HG03060 (cell line): ENCODE measurements at regions not wholly inside any gene's neighbourhood (a gene's known extent, or its start where the extent isn't known, plus 50 kb on each side); places are given as distances from the start of the nearest gene placed in this dataset.

Experiments
- ATAC-seq: cut with Tn5 transposase; IDR thresholded peaks from one replicate; pipeline ENCODE4 v1.9.1; 2021; ENCODE audit warnings: low read depth, moderate number of reproducible peaks; ENCODE audit not compliant: unreplicated experiment

- no peak for ATAC-seq
Measured at GRCh38 chr11:42023267-42023666, 563.8 kb upstream of the LRRC4C start.

GRCh38 chr11:42025121-42025803 is 565.8 kb upstream of the LRRC4C start:
- no peak for ATAC-seq

- ATAC-seq: no peak
Measured at GRCh38 chr11:42034826-42035225, 575.4 kb upstream of the LRRC4C start.

GRCh38 chr11:42036201-42036600 is 576.7 kb upstream of the LRRC4C start:
- ATAC-seq: no peak

- ATAC-seq: no peak
Measured at GRCh38 chr11:42043312-42043711, 583.9 kb upstream of the LRRC4C start.

- ATAC-seq: no peak
Measured at GRCh38 chr11:42047637-42048555, 588.4 kb upstream of the LRRC4C start.

- ATAC-seq: no peak
Measured at GRCh38 chr11:42049186-42049585, 589.7 kb upstream of the LRRC4C start.

- ATAC-seq: no peak
Measured at GRCh38 chr11:42049650-42050049, 590.2 kb upstream of the LRRC4C start.

GRCh38 chr11:42054351-42054900 is 595.0 kb upstream of the LRRC4C start:
- no peak for ATAC-seq

- ATAC-seq: no peak
Measured at GRCh38 chr11:42055606-42056005, 596.2 kb upstream of the LRRC4C start.

GRCh38 chr11:42058794-42059193 is 599.3 kb upstream of the LRRC4C start:
- no peak for ATAC-seq

- ATAC-seq: no peak
Measured at GRCh38 chr11:42065199-42065598, 605.7 kb upstream of the LRRC4C start.

GRCh38 chr11:42066113-42066512 is 606.7 kb upstream of the LRRC4C start:
- no peak for ATAC-seq

GRCh38 chr11:42074306-42074705 is 614.9 kb upstream of the LRRC4C start:
- ATAC-seq: no peak

GRCh38 chr11:42075180-42075579 is 615.7 kb upstream of the LRRC4C start:
- ATAC-seq: no peak

GRCh38 chr11:42077794-42078193 is 618.3 kb upstream of the LRRC4C start:
- no peak for ATAC-seq

- no peak for ATAC-seq
Measured at GRCh38 chr11:42085736-42086135, 626.3 kb upstream of the LRRC4C start.

- ATAC-seq: no peak
Measured at GRCh38 chr11:42093541-42093940, 634.1 kb upstream of the LRRC4C start.

- no peak for ATAC-seq
Measured at GRCh38 chr11:42098075-42098474, 638.6 kb upstream of the LRRC4C start.

GRCh38 chr11:42112866-42113265 is 653.4 kb upstream of the LRRC4C start:
- no peak for ATAC-seq

- no peak for ATAC-seq
Measured at GRCh38 chr11:42114927-42115326, 655.5 kb upstream of the LRRC4C start.
